HepG2 (cell line): ENCODE measurements at regions not wholly inside any gene's neighbourhood (a gene's known extent, or its start where the extent isn't known, plus 50 kb on each side); places are given as distances from the start of the nearest gene placed in this dataset.

ENCODE experiments used
- DDIT3 ChIP-seq: sonication (generic); formaldehyde crosslinking; IDR thresholded peaks from 2 replicates; pipeline ENCODE4 v1.4.0; 2020; ENCODE audit warnings: mild to moderate bottlenecking, missing genetic modification reagents
- EP300 ChIP-seq, 3 experiments: sonication (generic) in 1 of 3; formaldehyde crosslinking in 1 of 3; IDR thresholded peaks; 2 replicates each; pipeline versions ENCODE4 v1.5.1 to v1.6.1; 2011 to 2020; ENCODE audit warnings: low read depth in 2 of 3, low read length in 2 of 3, borderline replicate concordance in 1 of 3, improper control_type of control experiment in 1 of 3, mild to moderate bottlenecking in 1 of 3, missing genetic modification reagents in 1 of 3, moderate library complexity in 1 of 3
- FIP1L1 ChIP-seq: fragments of 200-400 bp; formaldehyde crosslinking; IDR thresholded peaks from 2 replicates; pipeline ENCODE4 v1.6.1; 2018; ENCODE audit warnings: low read depth, mild to moderate bottlenecking, low read length, moderate library complexity, borderline replicate concordance; ENCODE audit not compliant: insufficient read depth
- JUND ChIP-seq: sonication (generic); formaldehyde crosslinking; IDR thresholded peaks from 2 replicates; pipeline ENCODE4 v1.8.0; 2022; ENCODE audit warnings: mild to moderate bottlenecking, missing genetic modification reagents
- MXI1 ChIP-seq: IDR thresholded peaks from 3 replicates; pipeline ENCODE4 v1.6.1; 2012; ENCODE audit warnings: low read depth, low read length, inconsistent platforms, borderline replicate concordance
- TBL1XR1 ChIP-seq: fragments of 150-350 bp; IDR thresholded peaks from 2 replicates; pipeline ENCODE4 v1.6.1; 2014; ENCODE audit warnings: borderline replicate concordance, low read length; ENCODE audit not compliant: partially characterized antibody
- ZFP90 ChIP-seq: sonication (generic); formaldehyde crosslinking; IDR thresholded peaks from 2 replicates; pipeline ENCODE4 v1.8.0; 2022; ENCODE audit warnings: missing genetic modification reagents, mild to moderate bottlenecking, inconsistent platforms, borderline replicate concordance
- ZNF660 ChIP-seq: sonication (generic); formaldehyde crosslinking; IDR thresholded peaks from 2 replicates; pipeline ENCODE4 v1.5.1; 2020; ENCODE audit warnings: mild to moderate bottlenecking, low read depth, missing genetic modification reagents, borderline replicate concordance
- ZSCAN20 ChIP-seq: sonication (generic); formaldehyde crosslinking; IDR thresholded peaks from 2 replicates; pipeline ENCODE4 v1.4.0; 2020; ENCODE audit warnings: missing genetic modification reagents, mild to moderate bottlenecking, borderline replicate concordance
- TF ChIP-seq, protein P1 (sequence below): IDR thresholded peaks from 2 replicates; pipeline ENCODE4 v1.6.1; 2016; ENCODE audit warnings: missing compliant biosample characterization, missing genetic modification reagents, borderline replicate concordance

- TF ChIP-seq ZNF660 (CRISPR knock-in tag) (no peak), FIP1L1 (no peak), JUND (no peak), DDIT3 (CRISPR knock-in tag) (no peak), TBL1XR1 (no peak), ZSCAN20 (CRISPR knock-in tag) (no peak), ZFP90 (CRISPR knock-in tag) (no peak), EP300 (IDR thresholded peaks at IDR 0.05; ENCODE audit: low read depth in 2 of 2, low read length in 2 of 2) (no peak), EP300 (CRISPR knock-in tag; IDR thresholded peaks at IDR 0.05; ENCODE audit: borderline replicate concordance) (no peak), MXI1 (no peak)
- TF ChIP-seq, protein P1, sequence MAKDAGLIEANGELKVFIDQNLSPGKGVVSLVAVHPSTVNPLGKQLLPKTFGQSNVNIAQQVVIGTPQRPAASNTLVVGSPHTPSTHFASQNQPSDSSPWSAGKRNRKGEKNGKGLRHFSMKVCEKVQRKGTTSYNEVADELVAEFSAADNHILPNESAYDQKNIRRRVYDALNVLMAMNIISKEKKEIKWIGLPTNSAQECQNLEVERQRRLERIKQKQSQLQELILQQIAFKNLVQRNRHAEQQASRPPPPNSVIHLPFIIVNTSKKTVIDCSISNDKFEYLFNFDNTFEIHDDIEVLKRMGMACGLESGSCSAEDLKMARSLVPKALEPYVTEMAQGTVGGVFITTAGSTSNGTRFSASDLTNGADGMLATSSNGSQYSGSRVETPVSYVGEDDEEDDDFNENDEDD (CRISPR knock-in tag), result no peak
Measured at GRCh38 chr2:198382811-198383210, 578.4 kb downstream of the PLCL1 start.
